Fibroblast of skin of right quadriceps (primary cell): ENCODE measurements at regions not wholly inside any gene's neighbourhood (a gene's known extent, or its start where the extent isn't known, plus 50 kb on each side); places are given as distances from the start of the nearest gene placed in this dataset.

Experiments
- DNase-seq: peaks from one replicate; pipeline ENCODE4 v3.0.0-alpha.2; 2013

- DNase-seq: no peak
Observed at GRCh38 chr3:106642161-106642560, 735.1 kb upstream of the CCDC54 start.

GRCh38 chr3:106643684-106644161, 733.5 kb upstream of the CCDC54 start:
- DNase-seq: no peak

GRCh38 chr3:106673926-106674569, 703.2 kb upstream of the CCDC54 start:
- no peak for DNase-seq

GRCh38 chr3:106675451-106675850, 701.8 kb upstream of the CCDC54 start:
- DNase-seq: no peak

GRCh38 chr3:106678657-106679390, 698.4 kb upstream of the CCDC54 start:
- DNase-seq: no peak

GRCh38 chr3:106683953-106684620, 693.2 kb upstream of the CCDC54 start:
- no peak for DNase-seq

GRCh38 chr3:106685745-106686144, 691.5 kb upstream of the CCDC54 start:
- DNase-seq: no peak

GRCh38 chr3:106687905-106688304, 689.3 kb upstream of the CCDC54 start:
- no peak for DNase-seq

GRCh38 chr3:106688464-106688863, 688.8 kb upstream of the CCDC54 start:
- peak; percentile 91 for DNase-seq

GRCh38 chr3:106691476-106691875, 685.8 kb upstream of the CCDC54 start:
- DNase-seq: peak; percentile 15

- peak; percentile 56 for DNase-seq
Observed at GRCh38 chr3:106692624-106693023, 684.6 kb upstream of the CCDC54 start.

- DNase-seq: no peak
Observed at GRCh38 chr3:106699122-106699521, 678.1 kb upstream of the CCDC54 start.

- no peak for DNase-seq
Observed at GRCh38 chr3:106700981-106701380, 676.3 kb upstream of the CCDC54 start.

- DNase-seq: no peak
Observed at GRCh38 chr3:106703524-106703923, 673.7 kb upstream of the CCDC54 start.

GRCh38 chr3:106707347-106707746, 669.9 kb upstream of the CCDC54 start:
- DNase-seq: no peak

- DNase-seq: no peak
Observed at GRCh38 chr3:106710596-106710995, 666.6 kb upstream of the CCDC54 start.

- peak; percentile 84 for DNase-seq
Observed at GRCh38 chr3:106711650-106712049, 665.6 kb upstream of the CCDC54 start.

GRCh38 chr3:106714400-106714799, 662.8 kb upstream of the CCDC54 start:
- no peak for DNase-seq

- peak; percentile 65 for DNase-seq
Observed at GRCh38 chr3:106715286-106715685, 662.0 kb upstream of the CCDC54 start.

- no peak for DNase-seq
Observed at GRCh38 chr3:106717178-106717780, 660.0 kb upstream of the CCDC54 start.

- DNase-seq: no peak
Observed at GRCh38 chr3:106719077-106719476, 658.2 kb upstream of the CCDC54 start.

- DNase-seq: no peak
Observed at GRCh38 chr3:106719583-106719982, 657.7 kb upstream of the CCDC54 start.

- no peak for DNase-seq
Observed at GRCh38 chr3:106720510-106720909, 656.7 kb upstream of the CCDC54 start.
